NB4 (cell line): ENCODE measurements at regions not wholly inside any gene's neighbourhood (a gene's known extent, or its start where the extent isn't known, plus 50 kb on each side); places are given as distances from the start of the nearest gene placed in this dataset.
A peak's percentile ranks its signal among the peaks of the same experiment; 100 is the strongest.

Experiments used
- DNase-seq: peaks from one replicate; pipeline ENCODE4 v3.0.0; 2010; ENCODE audit warnings: low read depth
- H3K4me3 ChIP-seq: one replicate; pipeline ENCODE4 v1.5.1; 2011; ENCODE audit warnings: mild to moderate bottlenecking, low read depth, low read length, moderate library complexity
- MYC ChIP-seq: IDR thresholded peaks from 2 replicates; pipeline ENCODE4 v1.6.1; 2011; ENCODE audit warnings: low read depth, low read length
- POLR2A ChIP-seq: IDR thresholded peaks from 2 replicates; pipeline ENCODE4 v1.6.1; 2011; ENCODE audit warnings: mild to moderate bottlenecking; ENCODE audit not compliant: insufficient read length; ENCODE audit errors: extremely low read depth
- TF ChIP-seq, protein P1 (sequence below): IDR thresholded peaks from 2 replicates; pipeline ENCODE4 v1.6.1; 2011; ENCODE audit warnings: low read depth, low read length
- TF ChIP-seq, protein P2 (sequence below): IDR thresholded peaks from one replicate; pipeline ENCODE4 v1.5.1; 2012; ENCODE audit warnings: low read depth, low read length

DNA sequence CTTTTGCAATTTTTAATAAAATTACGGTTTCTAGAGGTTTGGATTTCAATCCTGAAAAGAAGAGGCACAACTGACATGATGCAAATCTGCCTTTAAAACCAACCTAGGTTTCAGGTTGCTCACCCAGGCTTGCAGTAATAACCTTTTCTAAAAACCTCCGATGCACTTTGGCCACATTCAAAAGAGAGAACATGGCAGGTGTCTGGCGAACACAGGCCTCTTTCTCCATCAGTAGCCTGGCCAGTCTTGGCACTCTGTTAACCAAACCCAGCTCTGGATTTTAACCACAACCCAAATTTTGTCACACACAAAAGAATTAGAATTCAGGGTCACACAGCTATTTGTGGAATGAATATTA lies 55.8 kb upstream of the MAFB start:
- H3K4me3 ChIP-seq = no peak overlapping the region
- DNase-seq = no peak
- TF ChIP-seq, protein P1, sequence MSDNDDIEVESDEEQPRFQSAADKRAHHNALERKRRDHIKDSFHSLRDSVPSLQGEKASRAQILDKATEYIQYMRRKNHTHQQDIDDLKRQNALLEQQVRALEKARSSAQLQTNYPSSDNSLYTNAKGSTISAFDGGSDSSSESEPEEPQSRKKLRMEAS = no peak
- TF ChIP-seq POLR2A = no peak
- TF ChIP-seq, protein P2, sequence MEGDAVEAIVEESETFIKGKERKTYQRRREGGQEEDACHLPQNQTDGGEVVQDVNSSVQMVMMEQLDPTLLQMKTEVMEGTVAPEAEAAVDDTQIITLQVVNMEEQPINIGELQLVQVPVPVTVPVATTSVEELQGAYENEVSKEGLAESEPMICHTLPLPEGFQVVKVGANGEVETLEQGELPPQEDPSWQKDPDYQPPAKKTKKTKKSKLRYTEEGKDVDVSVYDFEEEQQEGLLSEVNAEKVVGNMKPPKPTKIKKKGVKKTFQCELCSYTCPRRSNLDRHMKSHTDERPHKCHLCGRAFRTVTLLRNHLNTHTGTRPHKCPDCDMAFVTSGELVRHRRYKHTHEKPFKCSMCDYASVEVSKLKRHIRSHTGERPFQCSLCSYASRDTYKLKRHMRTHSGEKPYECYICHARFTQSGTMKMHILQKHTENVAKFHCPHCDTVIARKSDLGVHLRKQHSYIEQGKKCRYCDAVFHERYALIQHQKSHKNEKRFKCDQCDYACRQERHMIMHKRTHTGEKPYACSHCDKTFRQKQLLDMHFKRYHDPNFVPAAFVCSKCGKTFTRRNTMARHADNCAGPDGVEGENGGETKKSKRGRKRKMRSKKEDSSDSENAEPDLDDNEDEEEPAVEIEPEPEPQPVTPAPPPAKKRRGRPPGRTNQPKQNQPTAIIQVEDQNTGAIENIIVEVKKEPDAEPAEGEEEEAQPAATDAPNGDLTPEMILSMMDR = no peak
- TF ChIP-seq MYC = no peak

DNA sequence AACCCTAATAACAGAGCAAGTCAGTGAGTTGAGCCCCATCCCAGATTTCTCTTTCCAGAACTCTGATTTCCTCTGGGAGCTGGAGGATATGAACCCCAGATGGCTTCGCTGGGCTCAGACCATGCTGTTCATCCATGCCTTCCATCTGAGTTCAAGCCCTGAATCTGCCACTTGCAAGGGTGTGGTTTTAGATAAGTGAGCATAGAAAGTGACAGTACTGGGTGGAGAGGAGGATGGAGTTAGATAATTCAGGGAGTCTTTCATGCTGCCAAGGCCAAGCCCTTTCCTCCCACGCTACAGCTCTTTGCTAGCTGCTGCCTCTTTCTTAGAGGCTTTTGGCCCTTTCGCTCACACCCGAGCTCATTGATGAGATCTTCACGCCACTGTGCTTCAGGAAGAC lies 57.2 kb upstream of the MAFB start:
- no peak for DNase-seq
- TF ChIP-seq, protein P2 = no peak
- TF ChIP-seq POLR2A (no peak), MYC (no peak)
- TF ChIP-seq, protein P1 = no peak

DNA sequence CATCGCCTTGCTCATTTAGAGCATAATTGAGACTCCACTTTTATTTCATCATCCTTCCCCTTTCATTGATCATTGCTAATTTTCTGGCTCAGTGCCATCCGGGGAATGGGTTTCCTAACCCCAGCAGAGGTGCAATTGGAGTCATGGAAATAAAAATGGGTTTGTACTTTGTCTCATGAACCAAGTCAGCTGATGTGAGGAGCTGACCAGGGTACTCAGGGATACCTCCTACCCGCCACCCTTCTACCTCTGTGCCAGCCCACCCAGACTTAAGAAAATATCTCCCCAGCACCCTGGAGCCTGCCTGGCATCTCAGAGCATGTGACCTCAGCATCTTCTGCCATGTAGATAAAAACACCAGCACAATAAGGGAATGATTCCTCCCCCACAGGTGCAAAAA lies 59.1 kb upstream of the MAFB start:
- TF ChIP-seq, protein P2 = no peak
- TF ChIP-seq, protein P1 = no peak
- no peak for TF ChIP-seq POLR2A
- DNase-seq = no peak
- no peak overlapping the region for H3K4me3 ChIP-seq

More for the DNA sequence above, 57.2 kb upstream of the MAFB start:
- no peak overlapping the region for H3K4me3 ChIP-seq

DNA sequence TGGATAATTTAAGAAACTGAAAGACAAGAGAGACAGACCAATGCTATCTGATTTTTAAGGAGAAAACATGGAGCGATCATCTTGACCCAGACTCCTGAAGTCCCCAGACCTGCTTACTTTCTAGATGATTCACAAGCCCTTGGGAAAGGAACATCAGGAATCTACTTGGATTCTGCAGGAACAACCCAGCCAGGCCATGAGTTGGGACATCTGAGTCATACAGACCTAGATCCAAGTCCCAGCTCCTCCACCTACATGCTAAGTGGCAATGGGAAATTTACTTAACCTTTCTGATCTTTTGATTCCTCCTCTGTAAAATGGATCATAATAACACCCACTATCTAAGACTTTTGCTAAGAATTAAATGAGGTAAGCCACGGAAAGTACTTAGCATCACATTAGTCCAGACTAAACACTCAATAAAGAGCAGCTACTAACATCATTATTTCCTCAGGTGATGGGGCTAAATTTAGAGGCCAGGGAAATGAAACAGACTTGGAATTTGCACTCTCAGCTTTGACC lies 61.0 kb upstream of the MAFB start:
- TF ChIP-seq MYC (no peak), POLR2A (no peak)
- TF ChIP-seq, protein P1 = no peak
- TF ChIP-seq, protein P2 = no peak
- no peak overlapping the region for H3K4me3 ChIP-seq
- DNase-seq = no peak

DNA sequence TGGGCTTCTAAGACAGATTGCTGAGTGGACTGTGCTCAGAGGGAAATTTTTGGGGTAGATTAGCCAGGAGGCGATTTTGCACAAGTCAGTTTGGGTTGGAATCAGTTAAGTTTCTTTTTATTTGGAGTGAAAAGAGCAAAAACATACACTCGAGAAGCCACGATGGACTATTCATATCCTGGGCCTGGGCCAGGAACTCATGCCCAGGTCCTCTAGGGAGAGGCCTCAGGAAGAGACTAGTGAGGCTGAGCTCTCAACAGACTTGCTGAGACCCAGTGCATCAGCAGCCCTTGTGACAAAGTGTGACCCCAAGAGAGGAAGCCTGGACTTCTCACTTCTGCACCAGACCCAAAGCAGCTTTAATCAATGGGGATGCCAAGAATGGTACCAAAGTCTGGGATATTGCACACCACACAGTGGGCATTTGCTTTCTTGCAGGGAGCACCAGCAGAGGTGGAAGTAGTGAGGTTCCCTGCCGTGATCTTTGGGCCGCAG lies 61.6 kb upstream of the MAFB start:
- DNase-seq = no peak
- no peak for TF ChIP-seq MYC
- TF ChIP-seq, protein P1 = no peak
- TF ChIP-seq, protein P2 = no peak
- TF ChIP-seq POLR2A = no peak

DNA sequence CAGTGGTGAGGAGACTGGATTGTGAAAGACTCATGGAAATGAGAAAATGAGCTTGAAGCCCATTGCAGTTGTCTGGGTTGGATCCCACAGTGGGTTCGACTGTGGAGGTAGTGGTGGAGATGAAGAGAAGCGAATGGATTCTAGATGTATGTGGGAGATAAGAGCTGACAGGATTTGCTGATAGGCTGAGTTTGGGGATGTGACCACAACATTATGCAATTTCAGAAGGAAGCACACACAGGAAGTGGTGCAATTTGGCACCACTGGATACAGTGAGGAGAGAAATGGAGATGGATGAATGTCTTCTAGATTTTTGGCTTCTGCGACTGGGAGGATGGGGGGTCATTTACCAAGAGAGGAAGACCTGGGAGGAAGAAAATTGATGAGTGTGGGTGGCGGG lies 64.4 kb upstream of the MAFB start:
- no peak overlapping the region for H3K4me3 ChIP-seq
- DNase-seq = peak; percentile 39
- TF ChIP-seq, protein P1 = no peak
- no peak for TF ChIP-seq POLR2A
- TF ChIP-seq, protein P2 = no peak
- no peak for TF ChIP-seq MYC

More for the DNA sequence above, 61.6 kb upstream of the MAFB start:
- H3K4me3 ChIP-seq = no peak overlapping the region
